MM.1S (cell line): ENCODE measurements at regions not wholly inside any gene's neighbourhood (a gene's known extent, or its start where the extent isn't known, plus 50 kb on each side); places are given as distances from the start of the nearest gene placed in this dataset.

Source experiments
- DNase-seq: peaks from one replicate; pipeline ENCODE4 v3.0.0-alpha.2; 2015
- H2AFZ ChIP-seq: fragments of 300-600 bp; sonication (generic); 2 replicates; pipeline ENCODE4 v1.6.0; 2016; ENCODE audit warnings: antibody characterized with exemption, low read length
- H3F3A ChIP-seq: fragments of 300-600 bp; sonication (generic); 2 replicates; pipeline ENCODE4 v1.6.1; 2016; ENCODE audit warnings: mild to moderate bottlenecking, antibody characterized with exemption, low read length, moderate library complexity, mixed read lengths; ENCODE audit not compliant: insufficient read depth
- H3K27ac ChIP-seq: fragments of 300-600 bp; sonication (generic); 2 replicates; pipeline ENCODE4 v1.5.1; 2016; ENCODE audit warnings: mild to moderate bottlenecking, low read length
- H3K27me3 ChIP-seq: fragments of 300-600 bp; sonication (generic); replicated peaks from 2 replicates; pipeline ENCODE4 v1.6.0; 2016; ENCODE audit warnings: low read length; ENCODE audit not compliant: insufficient read depth
- H3K36me3 ChIP-seq: fragments of 300-600 bp; sonication (generic); replicated peaks from 2 replicates; pipeline ENCODE4 v1.6.1; 2016; ENCODE audit warnings: mild to moderate bottlenecking, low read length, mixed read lengths; ENCODE audit not compliant: insufficient read depth
- H3K4me1 ChIP-seq: fragments of 300-600 bp; sonication (generic); 2 replicates; pipeline ENCODE4 v1.6.1; 2016; ENCODE audit warnings: low read length, mixed read lengths
- H3K4me2 ChIP-seq: fragments of 300-600 bp; sonication (generic); 2 replicates; pipeline ENCODE4 v1.6.0; 2016; ENCODE audit warnings: low read depth, low read length
- H3K4me3 ChIP-seq: fragments of 300-600 bp; sonication (generic); 2 replicates; pipeline ENCODE4 v1.5.1; 2016; ENCODE audit warnings: low read length, mixed read lengths
- H3K79me2 ChIP-seq: fragments of 300-600 bp; sonication (generic); 2 replicates; pipeline ENCODE4 v1.6.1; 2016; ENCODE audit warnings: mixed run types, low read length, mixed read lengths
- H3K9ac ChIP-seq: fragments of 300-600 bp; sonication (generic); 2 replicates; pipeline ENCODE4 v1.6.1; 2016; ENCODE audit warnings: low read length, mixed read lengths
- H3K9me2 ChIP-seq: fragments of 300-600 bp; sonication (generic); replicated peaks from 2 replicates; pipeline ENCODE4 v1.6.1; 2016; ENCODE audit warnings: mild to moderate bottlenecking, low read length, mixed read lengths; ENCODE audit not compliant: insufficient read depth
- H3K9me3 ChIP-seq: fragments of 300-600 bp; sonication (generic); replicated peaks from 2 replicates; pipeline ENCODE4 v1.6.1; 2016; ENCODE audit warnings: mild to moderate bottlenecking, low read length, mixed read lengths; ENCODE audit not compliant: insufficient read depth
- H4K20me1 ChIP-seq: fragments of 300-600 bp; sonication (generic); 2 replicates; pipeline ENCODE4 v1.6.1; 2016; ENCODE audit warnings: mild to moderate bottlenecking, low read length, moderate library complexity, mixed read lengths; ENCODE audit not compliant: insufficient read depth
- CTCF ChIP-seq: fragments of 300-600 bp; sonication (generic); IDR thresholded peaks from 2 replicates; pipeline ENCODE4 v1.5.1; 2016; ENCODE audit warnings: antibody characterized with exemption, low read length, mixed read lengths
- EZH2 ChIP-seq: fragments of 300-600 bp; sonication (generic); optimal IDR thresholded peaks from 2 replicates; pipeline ENCODE3; 2017; ENCODE audit warnings: low read depth, mild to moderate bottlenecking, antibody characterized with exemption, low read length, mixed read lengths
- EZH2phosphoT487 ChIP-seq: fragments of 300-600 bp; sonication (generic); IDR thresholded peaks from 2 replicates; pipeline ENCODE4 v1.6.1; 2018; ENCODE audit warnings: antibody characterized with exemption, low read length

- Histone ChIP-seq H3K79me2 (no peaks in the 10 kb centered on the region), H3K4me3 (no peak overlapping the region), H2AFZ (no peak overlapping the region), H3K9me2 (no peaks in the 10 kb centered on the region), H3K4me1 (no peaks in the 10 kb centered on the region), H3F3A (no peaks in the 10 kb centered on the region), H3K4me2 (no peak overlapping the region), H4K20me1 (no peaks in the 10 kb centered on the region), H3K9me3 (no peaks in the 10 kb centered on the region), H3K9ac (no peak overlapping the region), H3K27me3 (no peaks in the 10 kb centered on the region), H3K27ac (no peak overlapping the region), H3K36me3 (no peaks in the 10 kb centered on the region)
- TF ChIP-seq EZH2 (no peak), CTCF (no peak), EZH2phosphoT487 (no peak)
- no peak for DNase-seq
Observed at GRCh38 chr11:106410902-106411301, 333.4 kb downstream of the AASDHPPT start.

DNA sequence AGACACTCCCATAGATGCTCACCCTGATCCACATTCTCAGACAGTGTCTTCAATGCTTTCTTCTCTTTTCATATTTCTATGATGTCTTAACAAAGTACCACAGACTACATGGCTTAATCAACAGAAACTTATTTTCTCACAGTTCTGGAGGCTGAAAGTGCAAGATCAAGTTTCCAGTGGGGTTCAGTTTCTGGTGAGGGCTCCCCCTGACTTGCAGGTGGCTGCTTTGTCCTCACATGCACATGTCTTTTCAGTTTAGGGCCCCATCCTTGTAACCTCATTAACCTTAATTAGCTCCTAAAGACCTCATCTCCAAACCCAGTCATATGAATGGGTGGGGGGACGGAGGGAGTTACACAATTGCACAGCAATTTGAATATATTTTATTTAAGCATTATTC is 335.8 kb downstream of the AASDHPPT start:
- Histone ChIP-seq H3K36me3 (no peaks in the 10 kb centered on the region), H3K4me2 (no peak overlapping the region), H3K9me2 (no peaks in the 10 kb centered on the region), H3K4me3 (no peak overlapping the region), H2AFZ (no peak overlapping the region), H4K20me1 (no peaks in the 10 kb centered on the region), H3K9ac (no peak overlapping the region), H3K9me3 (no peaks in the 10 kb centered on the region), H3K27ac (no peak overlapping the region), H3K27me3 (no peaks in the 10 kb centered on the region), H3K79me2 (no peaks in the 10 kb centered on the region), H3K4me1 (no peaks in the 10 kb centered on the region), H3F3A (no peaks in the 10 kb centered on the region)
- no peak for TF ChIP-seq EZH2phosphoT487
- no peak for TF ChIP-seq EZH2
- TF ChIP-seq CTCF: no peak
- peak; percentile 39 for DNase-seq

DNA sequence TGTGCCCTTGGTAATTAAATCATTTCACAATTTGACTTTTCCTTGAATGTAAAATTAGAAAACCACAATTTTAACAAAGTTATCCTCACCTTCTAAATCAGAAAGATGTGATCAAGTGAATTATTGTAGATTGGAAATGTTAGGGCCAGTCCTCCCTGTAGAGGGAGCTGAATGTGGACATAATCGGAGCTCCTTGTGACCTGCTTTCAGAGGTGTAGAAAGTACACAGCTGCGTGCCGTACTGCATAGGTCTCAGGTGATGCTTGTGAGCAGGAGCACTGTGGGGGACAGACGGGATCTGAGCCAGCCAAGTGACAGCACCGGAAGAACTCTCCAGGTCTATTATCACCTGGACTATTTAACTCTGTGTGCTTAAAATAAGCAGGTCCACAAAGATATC is 338.0 kb downstream of the AASDHPPT start:
- TF ChIP-seq EZH2 (no peak), CTCF (no peak), EZH2phosphoT487 (no peak)
- Histone ChIP-seq H3K4me2 (no peak overlapping the region), H3K36me3 (no peaks in the 10 kb centered on the region), H3K9me3 (no peaks in the 10 kb centered on the region), H3F3A (no peaks in the 10 kb centered on the region), H4K20me1 (no peaks in the 10 kb centered on the region), H3K79me2 (no peaks in the 10 kb centered on the region), H3K4me3 (no peak overlapping the region), H3K9ac (no peak overlapping the region), H3K9me2 (no peaks in the 10 kb centered on the region), H3K27ac (no peak overlapping the region), H3K4me1 (0 out of 2 replicates have a peak, but pooled peaks cover 4% of the 10 kb centered on the region), H3K27me3 (no peaks in the 10 kb centered on the region), H2AFZ (no peak overlapping the region)
- no peak for DNase-seq
